Calu3 (cell line): ENCODE measurements at regions not wholly inside any gene's neighbourhood (a gene's known extent, or its start where the extent isn't known, plus 50 kb on each side); places are given as distances from the start of the nearest gene placed in this dataset.
"Not testable (repeated sequence)": the region's sequence is repeated elsewhere in the genome, so short reads cannot be mapped to it uniquely, and the experiment has no call there.

Source experiments
- BruUV-seq: library from RNA; stranded (reverse); fragments of 400-500 nt; replicated peaks from 2 replicates; lab custom pipeline; 2021; lab: Mats Ljungman, UMichigan
- CTCF ChIA-PET: fragments of 300-600 bp; sonication (Branson Sonifier 250); formaldehyde crosslinking; loops from one replicate; lab custom pipeline; 2022; ENCODE audit warnings: antibody characterized with exemption; lab: Charles Lee
- DNase-seq: peaks from one replicate; pipeline ENCODE4 v3.0.0; 2022
- H3K27ac Mint-ChIP-seq: one replicate; pipeline ENCODE4 v1.8.0; 2022; ENCODE audit warnings: mixed read lengths; ENCODE audit not compliant: unreplicated experiment
- H3K27me3 Mint-ChIP-seq: one replicate; pipeline ENCODE4 v1.8.0; 2022; ENCODE audit warnings: mixed read lengths; ENCODE audit not compliant: unreplicated experiment
- H3K36me3 Mint-ChIP-seq: one replicate; pipeline ENCODE4 v1.8.0; 2022; ENCODE audit warnings: mild to moderate bottlenecking, moderate library complexity, mixed read lengths; ENCODE audit not compliant: insufficient read depth, unreplicated experiment
- H3K4me1 Mint-ChIP-seq: one replicate; pipeline ENCODE4 v1.8.0; 2022; ENCODE audit warnings: mild to moderate bottlenecking, low read depth, mixed read lengths; ENCODE audit not compliant: unreplicated experiment
- H3K4me3 Mint-ChIP-seq: one replicate; pipeline ENCODE4 v1.8.0; 2022; ENCODE audit warnings: mild to moderate bottlenecking, low read depth, moderate library complexity, mixed read lengths; ENCODE audit not compliant: unreplicated experiment
- H3K9me3 Mint-ChIP-seq: one replicate; pipeline ENCODE4 v1.8.0; 2022; ENCODE audit warnings: low read depth, mixed read lengths; ENCODE audit not compliant: unreplicated experiment
- CTCF ChIP-seq: fragments of 200-600 bp; IDR thresholded peaks from one replicate; pipeline ENCODE4 v1.8.0; 2022; ENCODE audit warnings: antibody characterized with exemption; ENCODE audit not compliant: unreplicated experiment
- intact Hi-C: fragments of 100-400 bp; cut with micrococcal nuclease; formaldehyde crosslinking; loops from one replicate; pipeline ENCODE4 v1.10.0; 2022; ENCODE audit not compliant: unreplicated experiment

DNA sequence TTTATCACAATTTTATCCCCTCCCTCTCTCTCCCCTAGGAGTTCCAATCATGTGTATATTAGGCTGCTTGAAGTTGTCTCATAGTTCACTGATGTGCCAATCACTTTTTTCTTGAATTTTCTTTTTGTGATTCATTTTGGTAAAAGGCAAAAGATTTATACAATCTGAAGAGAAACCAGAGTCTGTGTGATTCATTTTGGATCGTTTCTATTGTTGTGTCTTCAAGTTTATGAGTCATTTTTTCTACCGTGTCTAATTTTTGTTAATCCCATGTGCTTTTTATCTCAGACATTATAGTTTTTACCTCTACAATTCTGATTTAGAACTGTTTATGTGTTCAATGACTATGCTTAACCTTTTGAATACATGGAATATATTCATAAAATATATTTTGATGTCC is 483.9 kb upstream of the AUTS2 start:
- BruUV-seq = no TSS peak
- no peak overlapping the region for H3K27ac Mint-ChIP-seq
- CTCF ChIA-PET = no interaction called here
- no peaks in the 10 kb centered on the region for H3K36me3 Mint-ChIP-seq
- H3K4me1 Mint-ChIP-seq = no peaks in the 10 kb centered on the region
- H3K4me3 Mint-ChIP-seq = no peak overlapping the region
- no peak for TF ChIP-seq CTCF
- no peaks in the 10 kb centered on the region for H3K27me3 Mint-ChIP-seq
- no peak for DNase-seq
- intact Hi-C loops = no loop called here
- H3K9me3 Mint-ChIP-seq = peaks cover 16% of the 10 kb centered on the region

DNA sequence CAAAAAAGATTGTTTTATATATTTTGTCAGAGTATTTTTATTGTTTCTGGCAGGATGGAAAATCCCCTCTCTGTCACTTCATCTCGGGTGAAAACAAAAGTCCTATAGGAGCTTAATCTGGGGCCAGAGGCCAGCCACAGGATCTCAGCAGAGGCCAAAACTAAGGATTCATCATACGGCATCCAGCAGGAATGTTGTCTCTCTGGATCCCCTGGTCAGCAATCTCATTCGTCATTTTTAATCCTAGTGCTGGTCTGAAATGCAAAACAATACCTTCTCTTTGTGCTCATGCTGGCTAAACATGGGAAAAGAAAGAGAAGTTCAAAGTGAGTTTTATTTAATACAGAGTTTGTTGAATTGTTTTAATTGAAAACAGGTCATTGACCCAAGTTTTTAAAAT is 482.5 kb upstream of the AUTS2 start:
- Mint-ChIP-seq H3K27ac (no peak overlapping the region), H3K4me3 (no peak overlapping the region), H3K36me3 (no peaks in the 10 kb centered on the region), H3K9me3 (peaks cover 13% of the 10 kb centered on the region), H3K4me1 (no peaks in the 10 kb centered on the region), H3K27me3 (no peaks in the 10 kb centered on the region)
- BruUV-seq = no TSS peak
- no peak for DNase-seq
- intact Hi-C loops = no loop called here
- CTCF ChIA-PET = no interaction called here
- no peak for TF ChIP-seq CTCF

DNA sequence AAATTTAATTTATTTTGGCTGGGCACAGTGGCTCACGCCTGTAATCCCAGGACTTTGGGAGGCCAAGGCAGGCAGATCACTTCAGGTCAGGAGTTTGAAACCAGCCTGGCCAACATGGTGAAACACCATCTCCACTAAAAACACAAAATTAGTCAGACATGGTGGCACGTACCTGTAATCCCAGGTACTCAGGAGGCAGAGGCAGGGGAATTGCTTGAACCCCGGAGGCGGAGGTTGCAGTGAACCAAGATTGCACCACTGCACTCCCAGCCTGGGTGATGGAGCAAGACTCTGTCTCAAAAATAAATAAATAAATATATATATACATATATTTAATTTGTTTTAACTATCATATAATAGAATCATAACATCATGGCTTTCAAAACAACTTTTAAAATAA is 482.1 kb upstream of the AUTS2 start:
- H3K27ac Mint-ChIP-seq, H3K4me3 Mint-ChIP-seq, BruUV-seq, H3K27me3 Mint-ChIP-seq, CTCF ChIA-PET, H3K4me1 Mint-ChIP-seq, DNase-seq, H3K36me3 Mint-ChIP-seq, intact Hi-C loops: not testable (repeated sequence)
- H3K9me3 Mint-ChIP-seq = peaks cover 13% of the 10 kb centered on the region

GRCh38 chr7:69122953-69123352 is 475.3 kb upstream of the AUTS2 start:
- CTCF ChIA-PET = interaction anchor here (0.6 kb wide), 2 partner anchors 9 to 121 kb away, joined by 3 to 4 read pairs; no protein-coding TSS in a partner anchor
- peaks cover 12% of the 10 kb centered on the region for H3K9me3 Mint-ChIP-seq
- H3K4me1 Mint-ChIP-seq = no peaks in the 10 kb centered on the region
- H3K36me3 Mint-ChIP-seq = no peaks in the 10 kb centered on the region
- no peak overlapping the region for H3K4me3 Mint-ChIP-seq
- H3K27ac Mint-ChIP-seq = no peak overlapping the region
- TF ChIP-seq CTCF = no peak
- H3K27me3 Mint-ChIP-seq = no peaks in the 10 kb centered on the region
- BruUV-seq = no TSS peak
- DNase-seq = no peak
- intact Hi-C loops = no loop called here

- H3K4me3 Mint-ChIP-seq = no peak overlapping the region
- intact Hi-C loops = no loop called here
- no peak for DNase-seq
- H3K4me1 Mint-ChIP-seq = no peaks in the 10 kb centered on the region
- H3K27ac Mint-ChIP-seq = no peak overlapping the region
- peaks cover 26% of the 10 kb centered on the region for H3K9me3 Mint-ChIP-seq
- no peaks in the 10 kb centered on the region for H3K27me3 Mint-ChIP-seq
- H3K36me3 Mint-ChIP-seq = peaks cover 3% of the 10 kb centered on the region
- BruUV-seq = no TSS peak
- no peak for TF ChIP-seq CTCF
- CTCF ChIA-PET = no interaction called here
Measured at GRCh38 chr7:69126896-69127479, 471.3 kb upstream of the AUTS2 start.
